ENCODE measurements at regions not wholly inside any gene's neighbourhood (a gene's known extent, or its start where the extent isn't known, plus 50 kb on each side); places are given as distances from the start of the nearest gene placed in this dataset.

DNA sequence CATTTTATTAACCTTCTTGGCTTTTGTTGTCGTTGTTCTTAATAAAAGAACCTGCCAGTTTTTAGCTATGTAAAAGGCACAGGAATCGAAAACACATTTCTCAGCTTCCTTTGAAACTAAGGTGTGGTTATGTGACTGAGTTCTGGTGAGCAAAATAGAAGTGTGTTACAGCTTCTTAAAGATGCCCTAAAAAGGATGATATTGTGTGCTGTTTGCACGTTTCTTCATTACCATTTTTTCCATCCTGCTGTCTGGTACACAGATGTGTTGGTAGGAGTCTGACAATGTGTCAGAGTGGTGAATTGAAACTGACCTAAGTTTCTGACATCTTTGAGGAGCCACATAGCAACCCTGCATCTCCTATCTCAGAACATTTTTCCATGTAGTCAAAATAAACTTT, 380.6 kb downstream of the SUCLG1 start:
- TF ChIP-seq, protein P1, sequence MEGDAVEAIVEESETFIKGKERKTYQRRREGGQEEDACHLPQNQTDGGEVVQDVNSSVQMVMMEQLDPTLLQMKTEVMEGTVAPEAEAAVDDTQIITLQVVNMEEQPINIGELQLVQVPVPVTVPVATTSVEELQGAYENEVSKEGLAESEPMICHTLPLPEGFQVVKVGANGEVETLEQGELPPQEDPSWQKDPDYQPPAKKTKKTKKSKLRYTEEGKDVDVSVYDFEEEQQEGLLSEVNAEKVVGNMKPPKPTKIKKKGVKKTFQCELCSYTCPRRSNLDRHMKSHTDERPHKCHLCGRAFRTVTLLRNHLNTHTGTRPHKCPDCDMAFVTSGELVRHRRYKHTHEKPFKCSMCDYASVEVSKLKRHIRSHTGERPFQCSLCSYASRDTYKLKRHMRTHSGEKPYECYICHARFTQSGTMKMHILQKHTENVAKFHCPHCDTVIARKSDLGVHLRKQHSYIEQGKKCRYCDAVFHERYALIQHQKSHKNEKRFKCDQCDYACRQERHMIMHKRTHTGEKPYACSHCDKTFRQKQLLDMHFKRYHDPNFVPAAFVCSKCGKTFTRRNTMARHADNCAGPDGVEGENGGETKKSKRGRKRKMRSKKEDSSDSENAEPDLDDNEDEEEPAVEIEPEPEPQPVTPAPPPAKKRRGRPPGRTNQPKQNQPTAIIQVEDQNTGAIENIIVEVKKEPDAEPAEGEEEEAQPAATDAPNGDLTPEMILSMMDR (IDR thresholded peaks at IDR 0.05) = no peak
- TF ChIP-seq POLR2A (IDR thresholded peaks at IDR 0.05) = no peak
- no peaks in the 10 kb centered on the region for H3K36me3 ChIP-seq (replicated peaks in 1 of 2; ENCODE audit: insufficient read depth in 1 of 2, low read depth in 2 of 2)
- no peak for ATAC-seq
- H3K4me1 ChIP-seq = no peaks in the 10 kb centered on the region
- no peaks in the 10 kb centered on the region for H3K9me3 ChIP-seq
- DNase-seq = no peak
- H3K27me3 ChIP-seq = no peaks in the 10 kb centered on the region
- no peak overlapping the region for H3K27ac ChIP-seq
- 43 to 45% methylated on average over 3 of the region's 3 CpGs for WGBS, 2 donors
- intact Hi-C loops (cut with DNase I) = no loop called here
- H3K4me3 ChIP-seq = no peak overlapping the region

DNA sequence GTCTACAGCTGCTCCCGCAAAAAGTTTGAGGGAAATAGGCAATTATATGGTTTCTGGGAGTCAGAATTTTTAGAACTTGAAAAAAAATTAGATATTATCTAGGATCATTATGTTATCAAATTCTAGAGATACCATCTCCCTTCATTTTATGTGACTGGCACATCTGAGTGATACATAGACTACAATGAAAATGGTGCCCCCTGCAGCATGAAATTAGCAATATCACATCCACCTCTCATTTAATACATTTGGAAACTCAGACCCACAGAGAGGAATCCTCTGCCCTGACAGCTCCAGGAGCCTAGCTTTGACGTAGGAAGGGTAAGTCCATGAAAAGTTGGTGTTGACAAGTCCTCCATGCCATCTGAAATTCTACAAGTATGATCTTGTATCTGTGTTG, 381.6 kb downstream of the SUCLG1 start:
- TF ChIP-seq, protein P1 (IDR thresholded peaks at IDR 0.05) = peak in 4 of 7 experiments; percentile 9 to 41 (median 32)
- TF ChIP-seq POLR2A (IDR thresholded peaks at IDR 0.05) = no peak
- no peak overlapping the region for H3K27ac ChIP-seq
- no peaks in the 10 kb centered on the region for H3K27me3 ChIP-seq
- no peaks in the 10 kb centered on the region for H3K9me3 ChIP-seq
- intact Hi-C loops (cut with DNase I) = no loop called here
- ATAC-seq (no peak), DNase-seq (peak in 3 of 4 donors; percentile 7 to 27 (median 12))
- H3K4me1 ChIP-seq = no peaks in the 10 kb centered on the region
- H3K4me3 ChIP-seq = no peak overlapping the region
- WGBS, 2 donors = 45 to 52% methylated on average over 2 of the region's 2 CpGs
- H3K36me3 ChIP-seq (replicated peaks in 1 of 2; ENCODE audit: insufficient read depth in 1 of 2, low read depth in 2 of 2) = no peaks in the 10 kb centered on the region

DNA sequence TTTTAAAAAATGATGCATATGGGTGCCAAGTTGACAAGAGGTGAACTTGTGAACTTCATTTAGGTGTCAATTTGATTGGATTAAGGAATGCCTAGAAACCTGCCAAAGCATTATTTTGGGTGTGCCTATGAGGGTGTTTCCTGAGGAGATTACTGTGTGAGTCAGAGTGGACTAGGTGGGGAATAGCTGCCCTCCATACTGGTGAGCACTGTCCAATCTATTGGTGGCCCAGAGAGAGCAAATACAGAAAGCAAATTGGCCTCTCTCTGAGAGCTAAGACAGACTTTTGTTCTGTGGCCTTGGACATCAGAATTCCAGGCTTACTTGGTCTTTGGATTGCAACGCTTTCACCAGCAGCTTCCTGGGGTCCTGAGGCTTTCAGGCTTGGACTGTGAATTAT, 388.0 kb downstream of the SUCLG1 start:
- Histone ChIP-seq H3K4me1 (no peaks in the 10 kb centered on the region), H3K27ac (no peak overlapping the region), H3K27me3 (no peaks in the 10 kb centered on the region), H3K36me3 (replicated peaks in 1 of 2; ENCODE audit: insufficient read depth in 1 of 2, low read depth in 2 of 2) (no peaks in the 10 kb centered on the region), H3K9me3 (no peaks in the 10 kb centered on the region), H3K4me3 (no peak overlapping the region)
- WGBS, 2 donors = 63 to 69% methylated on average over 1 of the region's 1 CpG
- intact Hi-C loops (cut with DNase I) = no loop called here
- no peak for ATAC-seq
- TF ChIP-seq, protein P1 (IDR thresholded peaks at IDR 0.05) = no peak
- no peak for TF ChIP-seq POLR2A (IDR thresholded peaks at IDR 0.05)
- no peak for DNase-seq

DNA sequence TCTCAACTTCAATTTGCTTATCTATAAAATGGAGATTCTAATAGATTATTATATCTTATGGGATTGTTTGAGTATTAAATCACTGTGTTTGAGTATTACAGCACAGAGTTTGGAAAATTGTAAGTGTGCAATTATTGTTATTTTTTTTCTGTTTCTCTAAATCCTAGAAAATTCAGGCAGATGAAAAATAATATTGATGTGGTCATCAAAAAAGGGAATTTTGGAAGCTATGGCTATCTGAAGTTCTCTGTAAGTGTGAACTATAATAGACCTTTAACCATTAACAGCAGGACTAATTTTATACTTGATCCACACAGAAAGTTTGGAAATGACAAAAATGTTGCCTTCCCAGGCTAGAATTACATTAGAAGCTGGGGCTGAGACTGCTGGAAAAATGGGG, 393.2 kb downstream of the SUCLG1 start:
- H3K27me3 ChIP-seq = no peaks in the 10 kb centered on the region
- no peak for DNase-seq
- no peak overlapping the region for H3K27ac ChIP-seq
- H3K36me3 ChIP-seq (replicated peaks in 1 of 2; ENCODE audit: insufficient read depth in 1 of 2, low read depth in 2 of 2) = no peaks in the 10 kb centered on the region
- H3K4me3 ChIP-seq = no peak overlapping the region
- intact Hi-C loops (cut with DNase I) = no loop called here
- H3K9me3 ChIP-seq = no peaks in the 10 kb centered on the region
- ATAC-seq = no peak
- no peak for TF ChIP-seq POLR2A (IDR thresholded peaks at IDR 0.05)
- TF ChIP-seq, protein P1 (IDR thresholded peaks at IDR 0.05) = no peak
- no peaks in the 10 kb centered on the region for H3K4me1 ChIP-seq

DNA sequence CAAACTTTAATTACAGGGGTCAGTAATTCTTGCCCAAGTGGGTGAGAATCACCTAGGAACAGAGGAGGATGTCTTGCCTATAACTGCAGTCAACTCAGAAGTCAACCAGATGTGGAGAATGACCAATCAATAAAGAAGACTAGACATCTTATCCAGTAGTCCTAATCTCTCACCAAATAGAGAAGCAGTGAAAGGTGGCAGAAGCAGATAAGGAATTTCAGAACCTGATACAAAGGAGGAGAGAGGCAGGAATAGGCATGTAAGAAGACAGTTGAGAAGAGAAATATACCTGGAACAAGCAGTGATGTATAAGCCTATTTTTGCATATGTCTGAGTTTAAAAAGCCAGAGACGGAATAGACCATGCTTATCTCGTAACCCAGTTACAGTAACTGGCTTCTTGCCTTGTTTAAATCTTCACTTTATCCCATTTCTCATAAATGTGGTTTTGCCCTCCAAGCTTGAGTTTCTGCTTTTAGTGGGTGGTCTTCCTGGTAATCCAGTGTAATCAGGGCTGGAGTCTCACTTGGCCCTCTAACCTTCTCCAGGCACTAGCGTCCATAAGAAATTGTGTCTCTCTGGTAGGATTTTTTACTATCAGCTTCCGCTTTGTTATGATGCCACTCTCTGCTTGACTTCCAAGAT, 401.0 kb downstream of the SUCLG1 start:
- no peak for TF ChIP-seq POLR2A (IDR thresholded peaks at IDR 0.05)
- TF ChIP-seq, protein P1 (IDR thresholded peaks at IDR 0.05) = no peak
- no peaks in the 10 kb centered on the region for H3K27me3 ChIP-seq
- H3K4me1 ChIP-seq = no peaks in the 10 kb centered on the region
- no peak overlapping the region for H3K4me3 ChIP-seq
- intact Hi-C loops (cut with DNase I) = no loop called here
- no peak for DNase-seq
- H3K9me3 ChIP-seq = no peaks in the 10 kb centered on the region
- H3K27ac ChIP-seq = no peak overlapping the region
- WGBS, 2 donors = 79 to 86% methylated on average over 4 of the region's 4 CpGs
- no peaks in the 10 kb centered on the region for H3K36me3 ChIP-seq (replicated peaks in 1 of 2; ENCODE audit: insufficient read depth in 1 of 2, low read depth in 2 of 2)
- ATAC-seq = no peak

Measured in body of pancreas (tissue), 4 donors.